Mesenchymal stem cell (in vitro differentiated cells and primary cell): ENCODE measurements at regions not wholly inside any gene's neighbourhood (a gene's known extent, or its start where the extent isn't known, plus 50 kb on each side); places are given as distances from the start of the nearest gene placed in this dataset.

Experiments used
- DNase-seq: peaks from one replicate; pipeline ENCODE4 v3.0.0-alpha.2; 2013
- H2AFZ ChIP-seq: one replicate; pipeline ENCODE4 v1.6.1; 2013; ENCODE audit warnings: low read depth, mild to moderate bottlenecking, control low read depth, inconsistent platforms, low read length, moderate library complexity
- H2AK5ac ChIP-seq: 2 replicates; pipeline ENCODE4 v1.6.1; 2013; ENCODE audit warnings: low read length, moderate library complexity, mild to moderate bottlenecking, inconsistent platforms; ENCODE audit not compliant: severe bottlenecking
- H2BK120ac ChIP-seq: one replicate; pipeline ENCODE4 v1.6.1; 2013; ENCODE audit warnings: low read depth, mild to moderate bottlenecking, inconsistent platforms, low read length, moderate library complexity
- H2BK12ac ChIP-seq, 2 experiments: one replicate each; pipeline ENCODE4 v1.6.1; 2013; ENCODE audit warnings: inconsistent platforms in 2 of 2, low read length in 2 of 2, mild to moderate bottlenecking in 2 of 2, moderate library complexity in 2 of 2, control low read depth in 1 of 2
- H2BK15ac ChIP-seq: one replicate; pipeline ENCODE4 v1.6.1; 2013; ENCODE audit warnings: mild to moderate bottlenecking, low read depth, inconsistent platforms; ENCODE audit not compliant: poor library complexity, severe bottlenecking
- H2BK5ac ChIP-seq: 2 replicates; pipeline ENCODE4 v1.6.1; 2013; ENCODE audit warnings: low read depth, mild to moderate bottlenecking, low read length, control low read depth, inconsistent platforms; ENCODE audit not compliant: poor library complexity, severe bottlenecking
- H3K14ac ChIP-seq, 2 experiments: one replicate each; pipeline ENCODE4 v1.6.1; 2013; ENCODE audit warnings: inconsistent platforms in 2 of 2, low read length in 2 of 2, control low read depth in 1 of 2, mild to moderate bottlenecking in 1 of 2, moderate library complexity in 1 of 2
- H3K18ac ChIP-seq, 2 experiments: one replicate each; pipeline ENCODE4 v1.6.1; 2013; ENCODE audit warnings: inconsistent platforms in 2 of 2, low read length in 2 of 2, control low read depth in 1 of 2, low read depth in 1 of 2, mild to moderate bottlenecking in 1 of 2
- H3K23ac ChIP-seq, 2 experiments: one replicate each; pipeline ENCODE4 v1.6.1; 2013; ENCODE audit warnings: inconsistent platforms in 2 of 2, low read length in 2 of 2, mild to moderate bottlenecking in 2 of 2, moderate library complexity in 2 of 2, control low read depth in 1 of 2
- H3K27ac ChIP-seq: 2 replicates; pipeline ENCODE4 v1.5.1; 2013; ENCODE audit warnings: mild to moderate bottlenecking, moderate library complexity, low read length, control low read depth, inconsistent platforms; ENCODE audit not compliant: poor library complexity, severe bottlenecking
- H3K27me3 ChIP-seq, 2 experiments: 2 replicates each; pipeline versions ENCODE4 v1.6.1 to v1.7.0; 2013; ENCODE audit warnings: low read length in 2 of 2, mild to moderate bottlenecking in 2 of 2, moderate library complexity in 2 of 2, control low read depth in 1 of 2, inconsistent platforms in 1 of 2; ENCODE audit not compliant: control insufficient read depth in 1 of 2, insufficient read depth in 1 of 2
- H3K36me3 ChIP-seq, 2 experiments: 2 replicates each; pipeline versions ENCODE4 v1.6.1 to v1.7.0; 2013; ENCODE audit warnings: low read length in 2 of 2, control low read depth in 1 of 2, inconsistent platforms in 1 of 2, low read depth in 1 of 2, mild to moderate bottlenecking in 1 of 2; ENCODE audit not compliant: insufficient read depth in 2 of 2, control insufficient read depth in 1 of 2
- H3K4ac ChIP-seq, 2 experiments: one replicate each; pipeline ENCODE4 v1.6.1; 2013; ENCODE audit warnings: inconsistent platforms in 2 of 2, low read length in 2 of 2, mild to moderate bottlenecking in 2 of 2, moderate library complexity in 2 of 2, control low read depth in 1 of 2, low read depth in 1 of 2
- H3K4me1 ChIP-seq: 2 replicates; pipeline ENCODE4 v1.6.1; 2013; ENCODE audit warnings: low read depth, low read length, control low read depth; ENCODE audit not compliant: control insufficient read depth, insufficient read depth
- H3K4me2 ChIP-seq: 2 replicates; pipeline ENCODE4 v1.6.1; 2013; ENCODE audit warnings: low read length, mild to moderate bottlenecking, inconsistent platforms; ENCODE audit not compliant: poor library complexity, severe bottlenecking
- H3K4me3 ChIP-seq, 2 experiments: 2 replicates each; pipeline versions ENCODE4 v1.5.1 to v1.7.0; 2013; ENCODE audit warnings: low read length in 2 of 2, mild to moderate bottlenecking in 2 of 2, control low read depth in 1 of 2, low read depth in 1 of 2; ENCODE audit not compliant: insufficient read depth in 1 of 2
- H3K79me1 ChIP-seq: replicated peaks from 2 replicates; pipeline ENCODE4 v1.6.1; 2013; ENCODE audit warnings: mild to moderate bottlenecking, control low read depth, low read length, inconsistent platforms; ENCODE audit not compliant: poor library complexity, severe bottlenecking
- H3K9ac ChIP-seq: 2 replicates; pipeline ENCODE4 v1.7.0; 2013; ENCODE audit warnings: mild to moderate bottlenecking, low read length, moderate library complexity
- H3K9me3 ChIP-seq: 2 replicates; pipeline ENCODE4 v1.7.0; 2013; ENCODE audit warnings: mild to moderate bottlenecking, low read length; ENCODE audit not compliant: control insufficient read depth
- H4K8ac ChIP-seq: one replicate; pipeline ENCODE4 v1.6.1; 2013; ENCODE audit warnings: inconsistent platforms, mild to moderate bottlenecking, low read length, moderate library complexity
- H4K91ac ChIP-seq: one replicate; pipeline ENCODE4 v1.6.1; 2013; ENCODE audit warnings: mild to moderate bottlenecking, low read length, inconsistent platforms
- WGBS: methylation state at CpG from one replicate; pipeline ENCODE4 v1.1.7; 2013; ENCODE audit warnings: mixed read lengths; 5-methylcytosine and 5-hydroxymethylcytosine counted together

GRCh38 chrX:151830911-151831310, 81.8 kb upstream of the MAGEA4 start:
- Histone ChIP-seq H3K4me1 (no peaks in the 10 kb centered on the region), H3K18ac (no peak overlapping the region), H3K4ac (no peak overlapping the region), H3K27me3 (peaks cover 0 to 6% of the 10 kb centered on the region in 2 experiments), H4K91ac (no peak overlapping the region), H2AK5ac (no peak overlapping the region), H3K9ac (no peak overlapping the region), H3K14ac (no peak overlapping the region), H3K4me2 (no peak overlapping the region), H3K27ac (no peak overlapping the region), H2BK120ac (no peak overlapping the region), H2AFZ (no peak overlapping the region), H3K9me3 (peaks cover 3% of the 10 kb centered on the region), H4K8ac (no peak overlapping the region), H3K23ac (no peak overlapping the region), H3K79me1 (no peaks in the 10 kb centered on the region), H2BK12ac (no peak overlapping the region), H2BK5ac (no peak overlapping the region), H2BK15ac (no peak overlapping the region), H3K4me3 (no peak overlapping the region), H3K36me3 (no peaks in the 10 kb centered on the region)
- DNase-seq, result no peak
- WGBS, result 5% methylated on average over 4 of the region's 4 CpGs

GRCh38 chrX:151852294-151852693, 60.4 kb upstream of the MAGEA4 start:
- no peak for DNase-seq
- Histone ChIP-seq H3K4ac (no peak overlapping the region), H3K9ac (no peak overlapping the region), H3K36me3 (no peaks in the 10 kb centered on the region), H2AFZ (no peak overlapping the region), H4K8ac (no peak overlapping the region), H3K4me3 (no peak overlapping the region), H2AK5ac (no peak overlapping the region), H2BK15ac (no peak overlapping the region), H3K4me1 (no peaks in the 10 kb centered on the region), H3K27ac (no peak overlapping the region), H3K14ac (no peak overlapping the region), H2BK12ac (no peak overlapping the region), H3K79me1 (no peaks in the 10 kb centered on the region), H3K23ac (no peak overlapping the region), H4K91ac (no peak overlapping the region), H3K18ac (no peak overlapping the region), H3K4me2 (no peak overlapping the region), H3K27me3 (peaks cover 0 to 30% of the 10 kb centered on the region in 2 experiments), H2BK5ac (no peak overlapping the region), H2BK120ac (no peak overlapping the region), H3K9me3 (peaks cover 6% of the 10 kb centered on the region)
- 87% methylated on average over 3 of the region's 3 CpGs for WGBS

GRCh38 chrX:151854726-151855495, 57.8 kb upstream of the MAGEA4 start:
- no peak overlapping the region for H3K4me3 ChIP-seq
- peaks cover 0 to 21% of the 10 kb centered on the region in 2 experiments for H3K27me3 ChIP-seq
- no peaks in the 10 kb centered on the region for H3K4me1 ChIP-seq
- no peak overlapping the region for H4K8ac ChIP-seq
- H3K18ac ChIP-seq, result no peak overlapping the region
- no peak for DNase-seq
- no peaks in the 10 kb centered on the region for H3K79me1 ChIP-seq
- no peak overlapping the region for H2AK5ac ChIP-seq
- H2BK12ac ChIP-seq, result no peak overlapping the region
- no peak overlapping the region for H2BK15ac ChIP-seq
- no peak overlapping the region for H2BK5ac ChIP-seq
- H2AFZ ChIP-seq, result no peak overlapping the region
- no peak overlapping the region for H3K23ac ChIP-seq
- no peak overlapping the region for H4K91ac ChIP-seq
- H3K9ac ChIP-seq, result no peak overlapping the region
- no peak overlapping the region for H3K4me2 ChIP-seq
- WGBS, result 40% methylated on average over 2 of the region's 4 CpGs
- no peak overlapping the region for H3K14ac ChIP-seq
- H3K27ac ChIP-seq, result no peak overlapping the region
- H3K36me3 ChIP-seq, result no peaks in the 10 kb centered on the region
- no peaks in the 10 kb centered on the region for H3K9me3 ChIP-seq
- H3K4ac ChIP-seq, result no peak overlapping the region
- H2BK120ac ChIP-seq, result no peak overlapping the region

- H3K14ac ChIP-seq, result no peak overlapping the region
- no peak overlapping the region for H2AK5ac ChIP-seq
- H3K9me3 ChIP-seq, result peaks cover 7% of the 10 kb centered on the region
- H3K23ac ChIP-seq, result no peak overlapping the region
- H4K91ac ChIP-seq, result no peak overlapping the region
- no peak overlapping the region for H3K9ac ChIP-seq
- H3K4me1 ChIP-seq, result no peaks in the 10 kb centered on the region
- H3K4me3 ChIP-seq, result no peak overlapping the region
- no peaks in the 10 kb centered on the region for H3K36me3 ChIP-seq
- DNase-seq, result no peak
- H2BK120ac ChIP-seq, result no peak overlapping the region
- H2AFZ ChIP-seq, result no peak overlapping the region
- no peak overlapping the region for H2BK5ac ChIP-seq
- peaks cover 0 to 12% of the 10 kb centered on the region in 2 experiments for H3K27me3 ChIP-seq
- no peak overlapping the region for H4K8ac ChIP-seq
- no peak overlapping the region for H3K27ac ChIP-seq
- H3K18ac ChIP-seq, result no peak overlapping the region
- H2BK12ac ChIP-seq, result no peak overlapping the region
- H2BK15ac ChIP-seq, result no peak overlapping the region
- WGBS, result no CpG with 5 or more reads among the region's 1 CpG
- H3K4ac ChIP-seq, result no peak overlapping the region
- H3K79me1 ChIP-seq, result no peaks in the 10 kb centered on the region
- no peak overlapping the region for H3K4me2 ChIP-seq
Measured at GRCh38 chrX:151859481-151859880, 53.2 kb upstream of the MAGEA4 start.
